ENCODE measurements at regions not wholly inside any gene's neighbourhood (a gene's known extent, or its start where the extent isn't known, plus 50 kb on each side); places are given as distances from the start of the nearest gene placed in this dataset.
A peak's percentile ranks its signal among the peaks of the same experiment; 100 is the strongest.

DNA sequence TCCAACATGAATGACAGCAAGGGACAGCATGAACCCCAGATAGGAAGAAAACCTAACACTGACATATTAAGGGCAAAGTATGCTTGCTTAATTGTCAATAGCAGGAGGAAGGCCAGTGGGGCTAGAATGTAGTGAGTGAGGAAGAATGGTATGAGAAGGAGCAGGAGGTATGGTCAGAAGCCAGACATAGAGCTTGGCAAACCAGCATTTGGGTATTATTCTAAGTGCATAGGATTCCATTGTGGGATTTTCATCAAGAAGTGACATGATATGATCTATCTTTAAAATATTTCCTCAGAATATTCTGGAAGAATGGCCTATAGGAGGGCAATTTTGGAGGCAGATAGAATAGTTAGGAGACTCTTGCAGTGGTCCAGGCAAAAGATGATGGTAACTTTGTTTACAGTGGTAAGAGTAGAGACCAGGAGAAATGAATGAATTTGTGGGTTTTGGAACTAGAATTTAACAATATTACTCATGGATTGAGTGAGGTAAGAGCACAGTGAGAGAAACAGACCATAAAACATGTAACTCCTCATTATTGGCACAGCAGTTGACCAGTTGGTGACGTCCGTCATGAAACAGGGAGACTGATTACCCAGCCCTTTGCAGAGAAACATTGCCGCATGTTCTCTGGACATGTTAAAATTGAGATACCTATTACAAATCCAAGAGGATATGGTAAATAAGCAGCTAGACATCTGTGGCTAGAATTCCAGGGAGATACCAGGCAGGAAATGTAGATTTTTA, 246.5 kb upstream of the HS3ST1 start:
- Mint-ChIP-seq H3K4me1 (ENCODE audit: low read depth) (no peaks in the 10 kb centered on the region), H3K27me3 (ENCODE audit: insufficient read depth) (no peaks in the 10 kb centered on the region), H3K27ac (no peak overlapping the region), H3K4me3 (no peak overlapping the region), H3K36me3 (ENCODE audit: low read depth) (no peaks in the 10 kb centered on the region), H3K9me3 (no peaks in the 10 kb centered on the region; the same call in 1 of the 2 replicates)
- no peak for DNase-seq
- TF ChIP-seq, protein P1, sequence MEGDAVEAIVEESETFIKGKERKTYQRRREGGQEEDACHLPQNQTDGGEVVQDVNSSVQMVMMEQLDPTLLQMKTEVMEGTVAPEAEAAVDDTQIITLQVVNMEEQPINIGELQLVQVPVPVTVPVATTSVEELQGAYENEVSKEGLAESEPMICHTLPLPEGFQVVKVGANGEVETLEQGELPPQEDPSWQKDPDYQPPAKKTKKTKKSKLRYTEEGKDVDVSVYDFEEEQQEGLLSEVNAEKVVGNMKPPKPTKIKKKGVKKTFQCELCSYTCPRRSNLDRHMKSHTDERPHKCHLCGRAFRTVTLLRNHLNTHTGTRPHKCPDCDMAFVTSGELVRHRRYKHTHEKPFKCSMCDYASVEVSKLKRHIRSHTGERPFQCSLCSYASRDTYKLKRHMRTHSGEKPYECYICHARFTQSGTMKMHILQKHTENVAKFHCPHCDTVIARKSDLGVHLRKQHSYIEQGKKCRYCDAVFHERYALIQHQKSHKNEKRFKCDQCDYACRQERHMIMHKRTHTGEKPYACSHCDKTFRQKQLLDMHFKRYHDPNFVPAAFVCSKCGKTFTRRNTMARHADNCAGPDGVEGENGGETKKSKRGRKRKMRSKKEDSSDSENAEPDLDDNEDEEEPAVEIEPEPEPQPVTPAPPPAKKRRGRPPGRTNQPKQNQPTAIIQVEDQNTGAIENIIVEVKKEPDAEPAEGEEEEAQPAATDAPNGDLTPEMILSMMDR (IDR thresholded peaks at IDR 0.05): no peak

DNA sequence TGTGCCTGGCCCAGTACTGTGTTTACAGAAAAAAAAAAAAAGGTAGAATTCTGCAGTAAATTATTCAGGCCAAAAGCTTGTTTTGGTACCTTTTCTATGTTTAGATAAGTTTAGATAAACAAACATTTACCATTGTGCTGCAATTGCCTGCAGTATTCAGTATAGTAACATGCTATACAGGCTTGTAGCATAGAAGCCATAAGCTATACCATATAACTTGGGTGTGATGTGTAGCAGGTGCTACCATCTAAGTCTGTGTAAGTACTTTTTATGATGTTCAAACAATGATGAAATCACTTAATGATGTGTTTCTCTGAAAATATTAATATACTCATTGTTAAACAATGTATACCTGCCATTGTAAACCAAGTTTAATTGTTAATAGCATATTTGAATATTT, 241.6 kb upstream of the HS3ST1 start:
- no peak overlapping the region for H3K4me3 Mint-ChIP-seq
- no peak overlapping the region for H3K27ac Mint-ChIP-seq
- TF ChIP-seq, protein P1 (IDR thresholded peaks at IDR 0.05): no peak
- no peaks in the 10 kb centered on the region; the same call in 1 of the 2 replicates for H3K9me3 Mint-ChIP-seq
- no peak for DNase-seq
- no peaks in the 10 kb centered on the region for H3K4me1 Mint-ChIP-seq (ENCODE audit: low read depth)
- no peaks in the 10 kb centered on the region for H3K36me3 Mint-ChIP-seq (ENCODE audit: low read depth)
- no peaks in the 10 kb centered on the region for H3K27me3 Mint-ChIP-seq (ENCODE audit: insufficient read depth)

DNA sequence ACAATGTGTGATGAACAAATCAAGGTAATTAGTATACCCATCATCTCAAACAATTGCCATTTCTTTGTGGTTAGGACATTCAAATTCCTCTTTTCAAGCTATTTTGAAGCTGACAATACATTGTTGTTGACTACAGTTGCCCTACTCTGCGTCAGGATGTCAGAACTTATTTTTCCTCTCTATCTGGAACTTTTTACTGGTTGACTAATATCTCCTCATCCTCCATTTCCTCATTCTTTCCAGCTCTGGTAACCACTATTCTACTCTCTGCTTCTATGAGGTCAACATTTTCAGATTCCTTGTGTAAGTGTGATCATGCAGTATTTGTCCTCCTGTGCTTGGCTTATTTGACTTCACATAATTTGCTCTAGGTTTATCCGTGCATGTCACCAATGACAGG, 240.5 kb upstream of the HS3ST1 start:
- TF ChIP-seq, protein P1 (IDR thresholded peaks at IDR 0.05): no peak
- H3K36me3 Mint-ChIP-seq (ENCODE audit: low read depth): no peaks in the 10 kb centered on the region
- no peak overlapping the region for H3K27ac Mint-ChIP-seq
- DNase-seq: peak; percentile 12
- no peaks in the 10 kb centered on the region; the same call in 1 of the 2 replicates for H3K9me3 Mint-ChIP-seq
- no peaks in the 10 kb centered on the region for H3K4me1 Mint-ChIP-seq (ENCODE audit: low read depth)
- no peaks in the 10 kb centered on the region for H3K27me3 Mint-ChIP-seq (ENCODE audit: insufficient read depth)
- H3K4me3 Mint-ChIP-seq: no peak overlapping the region

DNA sequence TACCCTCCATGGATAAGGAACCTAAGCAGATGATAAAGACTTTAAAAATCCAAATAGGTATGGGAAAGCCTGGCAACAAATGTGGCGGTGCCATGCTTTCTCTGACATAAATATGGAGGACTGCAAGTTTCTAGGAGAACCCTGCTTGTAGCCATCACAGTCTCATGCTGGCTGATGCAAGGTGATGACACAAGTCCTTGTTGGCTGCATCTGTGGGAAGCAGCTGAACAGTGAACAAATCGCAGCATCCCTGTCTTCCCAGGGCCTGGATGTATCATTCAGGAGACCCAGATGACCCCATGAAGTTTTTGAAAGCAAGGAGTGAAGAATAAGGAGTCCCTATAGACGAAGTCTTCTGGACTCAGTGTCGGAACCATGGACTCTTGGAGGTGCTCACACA, 234.4 kb upstream of the HS3ST1 start:
- H3K36me3 Mint-ChIP-seq (ENCODE audit: low read depth): no peaks in the 10 kb centered on the region
- H3K27me3 Mint-ChIP-seq (ENCODE audit: insufficient read depth): peaks cover 5% of the 10 kb centered on the region; the same call in 1 of the 2 replicates
- H3K9me3 Mint-ChIP-seq: no peaks in the 10 kb centered on the region; the same call in 1 of the 2 replicates
- no peak overlapping the region for H3K27ac Mint-ChIP-seq
- TF ChIP-seq, protein P1 (IDR thresholded peaks at IDR 0.05): no peak
- no peak overlapping the region for H3K4me3 Mint-ChIP-seq
- no peak for DNase-seq
- H3K4me1 Mint-ChIP-seq (ENCODE audit: low read depth): no peaks in the 10 kb centered on the region

- TF ChIP-seq, protein P1 (IDR thresholded peaks at IDR 0.05): no peak
- no peak overlapping the region for H3K27ac Mint-ChIP-seq
- no peaks in the 10 kb centered on the region; the same call in 1 of the 2 replicates for H3K9me3 Mint-ChIP-seq
- H3K4me3 Mint-ChIP-seq: no peak overlapping the region
- no peak for DNase-seq
- H3K36me3 Mint-ChIP-seq (ENCODE audit: low read depth): no peaks in the 10 kb centered on the region
- no peaks in the 10 kb centered on the region; the same call in 1 of the 2 replicates for H3K4me1 Mint-ChIP-seq (ENCODE audit: low read depth)
- H3K27me3 Mint-ChIP-seq (ENCODE audit: insufficient read depth): no peaks in the 10 kb centered on the region; the same call in none of the 2 replicates
Measured at GRCh38 chr4:11650801-11651596, 222.3 kb upstream of the HS3ST1 start.
